GM12874 (cell line): ENCODE measurements at regions not wholly inside any gene's neighbourhood (a gene's known extent, or its start where the extent isn't known, plus 50 kb on each side); places are given as distances from the start of the nearest gene placed in this dataset.

Source experiments
- TF ChIP-seq, protein P1 (sequence below): IDR thresholded peaks from 2 replicates; pipeline ENCODE4 v1.5.1; 2011; ENCODE audit warnings: low read depth, mild to moderate bottlenecking, control low read depth, low read length, moderate library complexity; ENCODE audit not compliant: insufficient read depth

DNA sequence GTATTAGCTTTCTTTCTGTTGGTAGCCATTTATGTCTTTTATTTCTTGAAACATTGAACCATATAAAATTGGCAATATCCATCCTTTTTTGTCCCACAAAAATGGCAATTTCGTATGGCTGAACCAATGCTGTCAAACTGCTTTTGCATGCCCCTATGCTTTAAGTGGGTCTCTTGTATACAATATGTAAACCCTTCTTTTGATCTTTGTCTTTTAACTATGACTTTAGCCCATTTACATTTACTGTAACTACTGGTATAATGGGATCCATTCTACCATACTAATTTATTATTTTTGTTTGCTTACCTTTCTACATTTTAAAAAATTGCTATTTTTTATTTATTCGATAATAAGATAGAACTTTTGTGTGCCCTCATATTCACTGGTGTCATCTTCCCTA, 93.4 kb downstream of the TENT4A start:
- TF ChIP-seq, protein P1, sequence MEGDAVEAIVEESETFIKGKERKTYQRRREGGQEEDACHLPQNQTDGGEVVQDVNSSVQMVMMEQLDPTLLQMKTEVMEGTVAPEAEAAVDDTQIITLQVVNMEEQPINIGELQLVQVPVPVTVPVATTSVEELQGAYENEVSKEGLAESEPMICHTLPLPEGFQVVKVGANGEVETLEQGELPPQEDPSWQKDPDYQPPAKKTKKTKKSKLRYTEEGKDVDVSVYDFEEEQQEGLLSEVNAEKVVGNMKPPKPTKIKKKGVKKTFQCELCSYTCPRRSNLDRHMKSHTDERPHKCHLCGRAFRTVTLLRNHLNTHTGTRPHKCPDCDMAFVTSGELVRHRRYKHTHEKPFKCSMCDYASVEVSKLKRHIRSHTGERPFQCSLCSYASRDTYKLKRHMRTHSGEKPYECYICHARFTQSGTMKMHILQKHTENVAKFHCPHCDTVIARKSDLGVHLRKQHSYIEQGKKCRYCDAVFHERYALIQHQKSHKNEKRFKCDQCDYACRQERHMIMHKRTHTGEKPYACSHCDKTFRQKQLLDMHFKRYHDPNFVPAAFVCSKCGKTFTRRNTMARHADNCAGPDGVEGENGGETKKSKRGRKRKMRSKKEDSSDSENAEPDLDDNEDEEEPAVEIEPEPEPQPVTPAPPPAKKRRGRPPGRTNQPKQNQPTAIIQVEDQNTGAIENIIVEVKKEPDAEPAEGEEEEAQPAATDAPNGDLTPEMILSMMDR: no peak

DNA sequence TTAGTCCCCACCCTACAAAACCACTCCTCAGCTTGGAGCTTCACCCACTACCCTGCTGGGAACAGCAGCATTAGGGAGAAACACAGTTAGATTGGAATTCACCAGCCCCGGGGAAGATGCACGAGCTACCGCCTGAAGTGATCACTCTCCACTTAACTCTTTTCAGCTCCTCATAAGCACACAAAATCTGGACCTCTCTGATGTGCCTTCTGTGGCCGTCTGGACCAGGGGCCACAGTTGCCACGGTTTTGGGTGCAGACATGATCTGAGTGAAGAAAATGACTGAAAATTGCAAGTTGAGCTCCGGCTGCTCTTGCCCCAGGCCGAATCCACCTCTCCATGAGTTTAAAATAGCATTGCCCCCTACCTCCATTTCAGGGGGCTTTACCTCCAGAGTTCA, 95.2 kb downstream of the TENT4A start:
- TF ChIP-seq, protein P1: no peak

DNA sequence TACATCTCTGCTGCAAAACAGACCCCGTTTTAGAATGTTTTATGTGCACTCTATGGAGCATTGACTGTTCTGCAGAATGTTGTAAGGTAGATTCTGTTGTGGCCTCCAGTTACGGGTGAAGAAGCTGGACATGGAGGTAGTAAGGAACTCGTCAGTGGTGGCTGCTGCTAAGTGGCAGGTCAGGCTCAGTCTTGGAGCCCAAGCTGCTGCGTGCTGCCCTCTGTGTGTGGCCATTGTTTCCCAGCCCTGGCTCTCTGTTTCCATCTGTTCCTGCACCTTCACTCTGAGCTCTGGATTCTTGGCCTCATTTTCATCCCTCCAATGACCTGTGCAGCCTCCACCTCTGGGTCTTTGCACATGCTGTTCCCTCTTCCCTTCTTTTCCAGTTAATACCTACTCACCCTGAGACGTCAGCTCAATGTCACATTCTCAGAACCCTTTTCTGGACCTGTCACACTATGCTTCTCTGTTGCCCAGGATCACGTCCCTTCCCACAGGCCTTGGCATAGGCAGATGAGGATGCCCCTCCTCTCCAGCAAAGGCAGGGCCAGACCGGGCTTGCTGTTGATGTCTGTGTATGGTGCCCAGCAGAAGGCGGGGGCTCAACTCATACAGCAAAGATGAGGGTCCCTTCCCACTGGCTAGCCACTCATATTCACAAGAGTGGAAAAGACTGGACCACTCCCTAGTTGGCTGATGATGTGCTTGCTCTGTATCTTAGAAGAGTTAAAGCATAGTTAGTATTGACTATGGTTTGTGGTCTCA, 97.6 kb downstream of the TENT4A start:
- TF ChIP-seq, protein P1: no peak

DNA sequence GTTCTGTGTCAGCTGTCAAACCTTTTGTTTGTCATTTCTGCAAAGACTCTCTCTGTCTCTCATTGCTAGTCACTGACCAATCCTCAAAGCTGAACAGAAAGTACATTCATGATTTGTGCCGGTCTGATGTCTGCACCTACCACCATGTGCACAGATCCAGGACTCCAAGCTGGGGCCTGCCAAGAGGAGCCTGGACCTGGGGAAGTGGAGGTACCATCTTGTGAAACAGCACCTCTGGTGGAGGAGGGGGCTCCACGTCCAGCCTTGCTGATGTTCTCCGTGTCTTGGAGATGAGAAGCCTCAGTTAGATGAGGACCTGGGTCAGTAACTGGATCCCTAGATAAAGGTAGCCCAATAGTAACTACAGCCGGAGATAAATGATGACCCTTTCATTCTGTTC, 98.9 kb downstream of the TENT4A start:
- TF ChIP-seq, protein P1: no peak

DNA sequence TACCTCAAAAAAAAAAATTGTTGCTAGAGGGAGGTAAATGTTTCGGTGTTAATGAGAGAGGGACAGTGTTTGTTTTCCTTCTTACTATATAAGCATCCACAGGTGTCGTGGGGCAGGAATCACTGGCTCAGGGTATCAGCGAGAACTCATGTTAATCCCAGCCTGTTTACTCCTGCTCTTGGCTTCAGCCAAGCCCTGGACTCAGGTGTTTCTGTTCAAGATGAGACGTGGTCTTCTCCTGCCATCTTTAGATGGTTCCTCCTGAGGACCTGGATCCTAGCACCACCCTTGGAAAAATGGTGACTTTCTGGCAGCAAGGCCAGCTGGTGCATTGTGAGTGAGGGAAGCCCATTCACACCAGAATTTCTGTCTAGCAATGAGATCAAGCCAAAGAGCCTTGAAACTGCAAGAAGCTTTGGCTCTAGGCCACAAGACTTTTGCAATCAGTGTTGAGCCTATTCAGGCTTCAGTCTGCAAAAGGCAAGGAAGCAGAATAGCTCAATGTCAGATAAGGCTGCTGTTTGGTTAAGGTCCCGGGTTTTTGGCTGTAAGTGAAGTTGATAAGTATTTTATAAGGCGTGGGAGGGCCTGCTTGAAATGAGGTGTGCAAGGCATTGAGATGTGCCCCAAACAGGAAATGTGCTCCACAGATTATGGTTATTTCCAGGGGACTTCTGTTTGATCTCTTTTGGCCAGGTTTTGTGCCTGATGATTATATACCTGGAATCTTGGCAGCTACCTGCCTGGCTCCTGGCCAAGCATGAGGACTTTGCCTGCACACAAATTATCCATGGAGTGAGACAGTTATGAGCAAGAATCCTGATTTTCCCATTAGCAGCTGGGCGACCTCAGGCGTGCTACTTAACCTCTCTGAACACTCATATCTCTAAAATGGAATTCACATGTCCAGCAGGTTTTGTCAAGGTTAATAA, 99.8 kb downstream of the TENT4A start:
- TF ChIP-seq, protein P1: no peak

DNA sequence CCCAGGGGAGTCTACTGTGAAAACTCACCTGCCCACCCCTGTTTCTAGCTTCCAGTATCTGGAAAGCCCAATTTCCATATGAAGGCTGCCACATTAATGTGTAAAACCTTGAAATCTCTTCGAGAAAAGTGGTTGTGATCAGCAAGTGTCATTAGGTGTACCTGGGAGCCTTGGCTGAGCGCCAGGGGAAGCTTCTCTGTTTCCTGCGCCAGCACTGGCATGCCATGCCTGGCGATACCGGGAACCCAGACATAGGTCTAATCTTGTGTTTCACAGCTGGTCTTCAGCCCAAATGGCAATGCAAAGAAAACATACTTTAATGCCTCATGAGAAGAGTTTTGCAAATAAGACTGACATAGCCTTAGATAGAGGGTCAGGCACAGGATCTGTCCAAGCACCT, 101.6 kb downstream of the TENT4A start:
- TF ChIP-seq, protein P1: no peak
